K562 (cell line): ENCODE measurements at regions not wholly inside any gene's neighbourhood (a gene's known extent, or its start where the extent isn't known, plus 50 kb on each side); places are given as distances from the start of the nearest gene placed in this dataset.

Experiments
- ATAC-seq: fragments of 200-7000 bp; cut with Tn5 transposase; 3 replicates; pipeline ENCODE4 v1.9.1; 2020; ENCODE audit warnings: moderate library complexity
- BruUV-seq: library from RNA; stranded (reverse); fragments of 400-500 nt; replicated peaks from 2 replicates; lab custom pipeline; 2021; lab: Mats Ljungman, UMichigan
- CTCF ChIA-PET: fragments of 300-600 bp; formaldehyde crosslinking; extraction: SDS; loops from one replicate; lab custom pipeline; 2021; ENCODE audit warnings: low intra/inter-chr PET ratio; lab: Yijun Ruan, JAX
- POLR2A ChIA-PET: fragments of 300-600, 350-650 bp; sonication (Branson Sonifier 250); formaldehyde crosslinking; extraction: SDS; loops from one replicate; lab custom pipeline; 2021; ENCODE audit warnings: antibody characterized with exemption, inconsistent platforms; lab: Yijun Ruan, JAX
- DNase-seq, 4 experiments: peaks; one replicate each; pipeline versions ENCODE4 v3.0.0 to v3.0.0-alpha.2; 2011 to 2018; ENCODE audit warnings: low spot score in 3 of 4, mixed read lengths in 3 of 4; ENCODE audit errors: extremely low read depth in 1 of 4
- FAIRE-seq: peaks from 2 replicates; lab custom pipeline; 2011; peaks lifted over from hg19 to GRCh38; lab: Jason Lieb, UNC
- H2AFZ ChIP-seq: 2 replicates; pipeline ENCODE4 v1.6.0; 2011; ENCODE audit warnings: low read depth, low read length, control low read depth, inconsistent platforms
- H3K27ac ChIP-seq: fragments of 200-600 bp; 3 replicates; pipeline ENCODE4 v1.8.0; 2011; ENCODE audit warnings: low read depth, mild to moderate bottlenecking, control low read depth, inconsistent platforms, low read length, moderate library complexity, mixed read lengths; ENCODE audit errors: extremely low read depth
- H3K27me3 ChIP-seq, 2 experiments: fragments of 300-600 bp in 1 of 2; 2 replicates in 1 of 2; 3 replicates in 1 of 2; pipeline versions ENCODE4 v1.6.0 to v1.8.0; 2011; ENCODE audit warnings: inconsistent platforms in 2 of 2, low read length in 2 of 2, mild to moderate bottlenecking in 1 of 2, mixed read lengths in 1 of 2, moderate library complexity in 1 of 2; ENCODE audit not compliant: control insufficient read depth in 2 of 2, insufficient read depth in 2 of 2
- H3K36me3 ChIP-seq: fragments of 300-600 bp; 3 replicates; pipeline ENCODE4 v1.8.0; 2011; ENCODE audit warnings: mild to moderate bottlenecking, low read length, inconsistent platforms; ENCODE audit not compliant: control insufficient read depth, insufficient read depth
- H3K4me1 ChIP-seq, 2 experiments: fragments of 200-600 bp in 1 of 2; replicated peaks in 1 of 2; 2 replicates in 1 of 2; 3 replicates in 1 of 2; pipeline versions ENCODE4 v1.5.1 to v1.8.0; 2011; ENCODE audit warnings: inconsistent platforms in 2 of 2, low read length in 2 of 2, mild to moderate bottlenecking in 1 of 2, mixed read lengths in 1 of 2, moderate library complexity in 1 of 2; ENCODE audit not compliant: control insufficient read depth in 2 of 2, insufficient read depth in 2 of 2
- H3K4me2 ChIP-seq: 2 replicates; pipeline ENCODE4 v1.6.1; 2011; ENCODE audit warnings: low read length, control low read depth, inconsistent platforms, mixed read lengths; ENCODE audit not compliant: insufficient read depth
- H3K4me3 ChIP-seq: fragments of 200-600 bp; sonication (generic), shearing (Covaris generic); 2 replicates; pipeline ENCODE4 v1.5.1; 2016; ENCODE audit warnings: control low read depth, inconsistent platforms
- H3K79me2 ChIP-seq: fragments of 200-600 bp; 3 replicates; pipeline ENCODE4 v1.8.0; 2011; ENCODE audit warnings: low read length, inconsistent platforms; ENCODE audit not compliant: control insufficient read depth, insufficient read depth
- H3K9ac ChIP-seq, 2 experiments: 2 replicates each; pipeline versions ENCODE4 v1.6.0 to v1.6.1; 2011; ENCODE audit warnings: low read depth in 2 of 2, low read length in 2 of 2, control low read depth in 1 of 2, inconsistent platforms in 1 of 2, mild to moderate bottlenecking in 1 of 2, mixed read lengths in 1 of 2; ENCODE audit not compliant: insufficient read depth in 1 of 2
- H3K9me1 ChIP-seq: one replicate; pipeline ENCODE4 v1.6.0; 2011; ENCODE audit warnings: inconsistent platforms, mild to moderate bottlenecking, low read length, moderate library complexity; ENCODE audit not compliant: control insufficient read depth, insufficient read depth
- H3K9me3 ChIP-seq: replicated peaks from 2 replicates; pipeline ENCODE4 v1.5.1; 2011; ENCODE audit warnings: low read depth, low read length, inconsistent platforms; ENCODE audit not compliant: control insufficient read depth, insufficient read depth
- H4K20me1 ChIP-seq: replicated peaks from 2 replicates; pipeline ENCODE4 v1.6.1; 2011; ENCODE audit warnings: low read length, inconsistent platforms, mixed read lengths; ENCODE audit not compliant: control insufficient read depth, insufficient read depth
- ATF7 ChIP-seq: fragments of 450-650 bp; IDR thresholded peaks from 2 replicates; pipeline ENCODE4 v1.7.1; 2014; ENCODE audit warnings: mild to moderate bottlenecking, moderate library complexity
- HNRNPH1 ChIP-seq: fragments of 200-400 bp; formaldehyde crosslinking; optimal IDR thresholded peaks from 2 replicates; pipeline ENCODE3; 2017; ENCODE audit warnings: low read depth, mild to moderate bottlenecking, low read length, moderate library complexity
- ILF3 ChIP-seq: fragments of 450-650 bp; IDR thresholded peaks from 2 replicates; pipeline ENCODE4 v1.6.1; 2018; ENCODE audit warnings: antibody characterized with exemption, mild to moderate bottlenecking, moderate library complexity, borderline replicate concordance
- PRPF4 ChIP-seq: fragments of 200-400 bp; formaldehyde crosslinking; IDR thresholded peaks from one replicate; pipeline ENCODE4 v1.6.1; 2017; ENCODE audit warnings: low read length, low read depth, mild to moderate bottlenecking; ENCODE audit not compliant: insufficient read depth, poor library complexity, severe bottlenecking
- SPI1 ChIP-seq: IDR thresholded peaks from 2 replicates; pipeline ENCODE4 v1.6.1; 2011; ENCODE audit warnings: low read depth, low read length, control low read depth, borderline replicate concordance
- WHSC1 ChIP-seq: IDR thresholded peaks from one replicate; pipeline ENCODE4 v1.6.1; 2012; ENCODE audit warnings: low read length, control low read depth, inconsistent platforms
- ZKSCAN1 ChIP-seq: fragments of 150-350 bp; IDR thresholded peaks from 2 replicates; pipeline ENCODE4 v1.6.1; 2016; ENCODE audit warnings: low read depth, low read length
- WGBS: fragments of 100-300 bp; shearing (Covaris generic); methylation state at CpG from one replicate; pipeline ENCODE4 v1.1.6; 2016; ENCODE audit warnings: low coverage, mixed read lengths; ENCODE audit not compliant: insufficient coverage; ENCODE audit errors: missing lambda C conversion rate; 5-methylcytosine and 5-hydroxymethylcytosine counted together
- in situ Hi-C: fragments of 300-500 bp; cut with MboI; formaldehyde crosslinking; loops from 4 replicates; pipeline ENCODE4 v1.15.0; 2018; ENCODE audit warnings: inconsistent platforms, mixed read lengths
- intact Hi-C: fragments of 100-400 bp; cut with micrococcal nuclease; formaldehyde crosslinking; loops from 2 replicates; pipeline ENCODE4 v1.14.2; 2022

GRCh38 chr11:28728666-28729065 is 620.5 kb downstream of the METTL15 start:
- Histone ChIP-seq H3K27me3 (no peaks in the 10 kb centered on the region), H2AFZ (no peak overlapping the region), H3K4me1 (no peaks in the 10 kb centered on the region), H3K36me3 (no peaks in the 10 kb centered on the region), H3K79me2 (no peaks in the 10 kb centered on the region), H3K4me3 (no peak overlapping the region), H3K9ac (no peak overlapping the region), H3K27ac (no peak overlapping the region), H3K9me3 (no peaks in the 10 kb centered on the region), H3K9me1 (no peaks in the 10 kb centered on the region), H3K4me2 (no peak overlapping the region), H4K20me1 (no peaks in the 10 kb centered on the region)
- in situ Hi-C loops (no loop called here), intact Hi-C loops (no loop called here)
- WGBS: 0% methylated on average over 1 of the region's 1 CpG
- FAIRE-seq (no peak), ATAC-seq (no peak), DNase-seq (no peak)
- TF ChIP-seq WHSC1 (no peak), SPI1 (no peak), PRPF4 (no peak), ATF7 (no peak), ILF3 (no peak)
- no TSS peak for BruUV-seq
- CTCF ChIA-PET: no interaction called here
- POLR2A ChIA-PET: interaction anchor here (0.6 kb wide), 1 partner anchor 1184 kb away, joined by 5 read pairs; no protein-coding TSS in a partner anchor

- no peaks in the 10 kb centered on the region for H3K9me3 ChIP-seq
- no TSS peak for BruUV-seq
- DNase-seq: no peak
- no peaks in the 10 kb centered on the region for H3K4me1 ChIP-seq
- H3K9me1 ChIP-seq: no peaks in the 10 kb centered on the region
- H3K27me3 ChIP-seq: no peaks in the 10 kb centered on the region
- H3K4me3 ChIP-seq: no peak overlapping the region
- FAIRE-seq: no peak
- H3K27ac ChIP-seq: no peak overlapping the region
- no peak overlapping the region for H2AFZ ChIP-seq
- H3K9ac ChIP-seq: no peak overlapping the region
- H3K4me2 ChIP-seq: no peak overlapping the region
- H3K79me2 ChIP-seq: no peaks in the 10 kb centered on the region
- ATAC-seq: no peak
- no peaks in the 10 kb centered on the region for H4K20me1 ChIP-seq
- ChIA-PET POLR2A (interaction anchor here (0.6 to 0.7 kb wide), 2 partner anchors 9 to 512 kb away, joined by 3 to 4 read pairs; no protein-coding TSS in a partner anchor), CTCF (no interaction called here)
- no peaks in the 10 kb centered on the region for H3K36me3 ChIP-seq
- in situ Hi-C loops (no loop called here), intact Hi-C loops (no loop called here)
- no peak for TF ChIP-seq ZKSCAN1
- TF ChIP-seq HNRNPH1: no peak
- TF ChIP-seq WHSC1: no peak
- 4% methylated on average over 3 of the region's 3 CpGs for WGBS
These were observed 619.1 kb downstream of the METTL15 start for GRCh38 chr11:28727254-28727653.
